ENCODE measurements at regions not wholly inside any gene's neighbourhood (a gene's known extent, or its start where the extent isn't known, plus 50 kb on each side); places are given as distances from the start of the nearest gene placed in this dataset.

DNA sequence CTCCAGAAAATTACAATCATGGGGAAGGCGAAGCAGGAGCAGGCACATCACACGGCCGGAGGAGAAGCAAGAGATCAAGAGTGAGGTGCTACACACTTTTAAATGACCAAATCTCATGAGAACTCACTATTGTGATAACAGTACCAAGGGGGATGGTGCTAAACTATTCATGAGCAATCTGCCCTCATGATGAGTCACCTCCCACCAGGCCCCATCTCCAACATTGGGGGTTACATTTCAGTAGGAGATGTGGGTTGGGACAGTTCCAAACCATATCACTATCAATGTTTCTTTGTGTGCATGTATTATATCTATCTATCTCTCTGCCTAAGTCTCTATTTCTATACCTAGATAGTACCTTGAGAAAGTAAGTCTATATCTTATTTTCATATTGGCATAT is 724.8 kb downstream of the CDH11 start:
- Histone ChIP-seq H3K79me1 (ENCODE audit: insufficient read depth, low read depth, low read length, poor library complexity, severe bottlenecking) (no peaks in the 10 kb centered on the region), H4K20me1 (ENCODE audit: control insufficient read depth, insufficient read depth, insufficient read length) (no peaks in the 10 kb centered on the region), H4K8ac (replicated peaks; ENCODE audit: insufficient read length, low read depth, low read length) (no peak overlapping the region), H3K9ac (ENCODE audit: extremely low read depth, insufficient read length, low read length) (no peak overlapping the region), H3K56ac (ENCODE audit: insufficient read length, low read depth, low read length) (no peak overlapping the region), H3T11ph (ENCODE audit: low read length) (no peak overlapping the region), H2AK5ac (ENCODE audit: insufficient read length, low read length) (no peak overlapping the region), H3K4ac (ENCODE audit: low read depth, low read length) (no peak overlapping the region), H2AFZ (ENCODE audit: low read length) (no peak overlapping the region), H3K4me1 (ENCODE audit: insufficient read depth, low read length) (no peaks in the 10 kb centered on the region), H2BK15ac (ENCODE audit: low read depth, low read length) (no peak overlapping the region), H3K27me3 (ENCODE audit: insufficient read depth, low read length) (no peaks in the 10 kb centered on the region), H3K18ac (ENCODE audit: insufficient read length, low read depth, low read length) (no peak overlapping the region), H3K23me2 (ENCODE audit: insufficient read length, low read depth, low read length, poor library complexity, severe bottlenecking) (no peaks in the 10 kb centered on the region), H3K27ac (ENCODE audit: insufficient read length, low read depth, low read length) (no peak overlapping the region), H3K79me2 (ENCODE audit: insufficient read depth, low read length) (no peaks in the 10 kb centered on the region), H2BK5ac (ENCODE audit: insufficient read length, low read length) (no peak overlapping the region), H2BK120ac (ENCODE audit: low read depth, low read length, poor library complexity, severe bottlenecking) (no peak overlapping the region), H2BK12ac (ENCODE audit: insufficient read length, low read depth, low read length) (no peak overlapping the region), H3K9me3 (ENCODE audit: control insufficient read depth, low read depth, low read length) (no peaks in the 10 kb centered on the region), H3K23ac (ENCODE audit: insufficient read length, low read depth, low read length) (no peak overlapping the region), H2BK20ac (ENCODE audit: low read depth, low read length, poor library complexity, severe bottlenecking) (no peak overlapping the region), H3K4me2 (ENCODE audit: insufficient read depth, insufficient read length, low read length) (no peak overlapping the region), H4K91ac (ENCODE audit: insufficient read length, low read depth, low read length) (no peak overlapping the region), H4K5ac (ENCODE audit: insufficient read length, low read depth, low read length) (no peak overlapping the region), H3K14ac (ENCODE audit: insufficient read depth, low read length) (no peak overlapping the region)
- H3K4me3 Mint-ChIP-seq = no peak overlapping the region
- no peaks in the 10 kb centered on the region for H3K4me1 Mint-ChIP-seq
- DNase-seq = no peak
- H3K36me3 Mint-ChIP-seq (ENCODE audit: insufficient read depth in 1 of 3, low read depth in 3 of 3) = no peaks in the 10 kb centered on the region; a peak in 1 of 7 replicates
- no CpG with 5 or more reads among the region's 3 CpGs for WGBS (ENCODE audit: extremely low coverage, insufficient read length, low lambda C conversion rate)
- no peak overlapping the region for H3K27ac Mint-ChIP-seq
- TF ChIP-seq, protein P1, sequence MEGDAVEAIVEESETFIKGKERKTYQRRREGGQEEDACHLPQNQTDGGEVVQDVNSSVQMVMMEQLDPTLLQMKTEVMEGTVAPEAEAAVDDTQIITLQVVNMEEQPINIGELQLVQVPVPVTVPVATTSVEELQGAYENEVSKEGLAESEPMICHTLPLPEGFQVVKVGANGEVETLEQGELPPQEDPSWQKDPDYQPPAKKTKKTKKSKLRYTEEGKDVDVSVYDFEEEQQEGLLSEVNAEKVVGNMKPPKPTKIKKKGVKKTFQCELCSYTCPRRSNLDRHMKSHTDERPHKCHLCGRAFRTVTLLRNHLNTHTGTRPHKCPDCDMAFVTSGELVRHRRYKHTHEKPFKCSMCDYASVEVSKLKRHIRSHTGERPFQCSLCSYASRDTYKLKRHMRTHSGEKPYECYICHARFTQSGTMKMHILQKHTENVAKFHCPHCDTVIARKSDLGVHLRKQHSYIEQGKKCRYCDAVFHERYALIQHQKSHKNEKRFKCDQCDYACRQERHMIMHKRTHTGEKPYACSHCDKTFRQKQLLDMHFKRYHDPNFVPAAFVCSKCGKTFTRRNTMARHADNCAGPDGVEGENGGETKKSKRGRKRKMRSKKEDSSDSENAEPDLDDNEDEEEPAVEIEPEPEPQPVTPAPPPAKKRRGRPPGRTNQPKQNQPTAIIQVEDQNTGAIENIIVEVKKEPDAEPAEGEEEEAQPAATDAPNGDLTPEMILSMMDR (conservative IDR thresholded peaks at IDR 0.05) = no peak
- peaks cover 0 to 4% of the 10 kb centered on the region in 2 experiments; a peak in 1 of 5 replicates for H3K9me3 Mint-ChIP-seq
- H3K27me3 Mint-ChIP-seq (ENCODE audit: low read depth) = no peaks in the 10 kb centered on the region

Data from H9 (cell line).